NCI-H2029 treated with DMSO at 0.1 percent for 48 hours (cell line): ENCODE measurements at regions not wholly inside any gene's neighbourhood (a gene's known extent, or its start where the extent isn't known, plus 50 kb on each side); places are given as distances from the start of the nearest gene placed in this dataset.
"Not testable (repeated sequence)": the region's sequence is repeated elsewhere in the genome, so short reads cannot be mapped to it uniquely, and the experiment has no call there.

Source experiments
- DNase-seq: peaks from one replicate; lab custom pipeline; 2025; lab: John Stamatoyannopoulos, UW

- DNase-seq: not testable (repeated sequence)
Measured at GRCh38 chr18:8992500-8992899, 110.0 kb upstream of the NDUFV2 start.

- DNase-seq: no peak
Measured at GRCh38 chr18:8994603-8995002, 107.9 kb upstream of the NDUFV2 start.

GRCh38 chr18:8995096-8995495 lies 107.4 kb upstream of the NDUFV2 start:
- DNase-seq: no peak

- DNase-seq: no peak
Measured at GRCh38 chr18:8996771-8997432, 105.6 kb upstream of the NDUFV2 start.

DNA sequence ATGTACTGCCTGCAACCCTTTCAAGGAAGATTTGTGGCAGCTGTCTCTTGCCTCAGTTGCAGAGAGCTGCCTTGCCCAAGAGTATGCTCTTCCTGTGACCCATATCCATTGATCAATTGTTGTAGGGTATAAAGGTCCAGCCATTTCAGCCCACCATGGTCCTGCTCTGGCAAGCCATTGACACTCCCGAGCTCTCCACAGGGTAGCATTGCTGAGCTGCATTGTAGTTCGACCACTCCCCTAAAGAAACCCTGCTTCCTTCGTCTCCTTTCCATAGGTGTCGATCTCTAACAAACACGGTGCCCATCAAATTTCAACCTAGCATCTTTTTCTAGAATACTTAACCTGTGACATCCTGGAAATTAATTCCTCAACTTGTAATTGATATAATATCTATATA lies 104.9 kb upstream of the NDUFV2 start:
- DNase-seq: no peak

- DNase-seq: no peak
Measured at GRCh38 chr18:8998481-8999217, 103.8 kb upstream of the NDUFV2 start.

- DNase-seq: no peak
Measured at GRCh38 chr18:8999872-9000271, 102.6 kb upstream of the NDUFV2 start.

- DNase-seq: no peak
Measured at GRCh38 chr18:9000733-9001132, 101.8 kb upstream of the NDUFV2 start.

DNA sequence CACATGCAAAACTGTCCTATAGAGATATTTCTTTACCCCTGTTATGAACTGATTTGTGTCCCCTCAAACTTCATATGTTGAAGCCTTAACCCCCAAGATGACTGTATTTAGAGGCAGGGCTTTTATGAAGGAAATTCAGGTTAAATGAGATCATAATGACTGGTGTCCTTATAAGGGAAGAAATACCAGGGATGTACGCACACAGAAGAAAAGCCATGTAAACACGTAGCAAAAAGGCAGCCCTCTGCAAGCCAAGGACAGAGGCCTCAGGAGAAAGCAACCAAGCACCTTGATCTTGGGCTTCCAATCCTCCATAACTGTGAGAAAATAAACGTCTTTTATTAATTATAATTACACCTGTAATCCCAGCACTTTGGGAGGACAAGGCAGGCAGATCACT lies 101.3 kb upstream of the NDUFV2 start:
- DNase-seq: no peak

- DNase-seq: no peak
Measured at GRCh38 chr18:9003406-9004100, 98.9 kb upstream of the NDUFV2 start.

DNA sequence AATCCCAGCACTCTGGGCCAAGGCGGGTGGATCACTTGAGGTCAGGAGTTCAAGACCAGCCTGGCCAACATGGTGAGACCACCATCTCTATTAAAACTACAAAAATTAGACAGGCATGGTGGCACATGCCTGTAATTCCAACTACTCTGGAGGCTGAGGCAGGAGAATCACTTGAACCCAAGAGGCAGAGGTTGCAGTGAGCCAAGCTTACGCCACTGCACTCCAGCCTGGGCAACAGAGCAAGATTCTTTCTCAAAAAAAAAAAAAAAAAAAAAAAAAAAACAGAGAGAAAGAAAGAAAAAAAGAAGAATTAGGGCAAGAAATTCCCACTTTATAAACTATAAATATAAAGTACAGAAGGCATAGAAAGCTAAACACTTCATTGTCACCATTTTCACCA lies 98.2 kb upstream of the NDUFV2 start:
- not testable (repeated sequence) for DNase-seq

- not testable (repeated sequence) for DNase-seq
Measured at GRCh38 chr18:9007700-9008099, 94.8 kb upstream of the NDUFV2 start.

DNA sequence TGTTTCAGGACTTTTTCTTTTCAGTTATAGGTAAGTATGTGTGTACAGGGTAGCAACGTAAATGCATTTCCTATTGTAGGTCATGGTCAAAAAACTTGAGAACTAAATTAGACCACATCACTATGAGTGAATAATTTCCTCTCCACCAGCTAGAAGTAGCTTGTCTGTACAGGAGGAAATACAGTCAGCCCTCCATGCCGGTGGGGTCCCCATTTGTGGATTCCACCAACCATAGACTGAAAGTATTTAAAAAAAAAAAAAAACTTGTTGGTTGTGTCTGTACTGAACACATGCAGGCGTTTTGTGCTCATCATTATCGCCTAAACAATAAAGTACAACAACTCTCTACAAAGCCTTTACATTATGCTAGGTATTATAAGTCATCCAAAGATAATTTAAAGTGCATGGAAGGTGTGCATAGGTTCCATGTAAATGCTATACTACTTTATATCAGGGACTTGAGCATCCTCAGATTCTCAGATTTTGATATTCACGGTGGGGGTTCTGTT lies 94.2 kb upstream of the NDUFV2 start:
- no peak for DNase-seq

- no peak for DNase-seq
Measured at GRCh38 chr18:9008709-9009635, 93.5 kb upstream of the NDUFV2 start.

DNA sequence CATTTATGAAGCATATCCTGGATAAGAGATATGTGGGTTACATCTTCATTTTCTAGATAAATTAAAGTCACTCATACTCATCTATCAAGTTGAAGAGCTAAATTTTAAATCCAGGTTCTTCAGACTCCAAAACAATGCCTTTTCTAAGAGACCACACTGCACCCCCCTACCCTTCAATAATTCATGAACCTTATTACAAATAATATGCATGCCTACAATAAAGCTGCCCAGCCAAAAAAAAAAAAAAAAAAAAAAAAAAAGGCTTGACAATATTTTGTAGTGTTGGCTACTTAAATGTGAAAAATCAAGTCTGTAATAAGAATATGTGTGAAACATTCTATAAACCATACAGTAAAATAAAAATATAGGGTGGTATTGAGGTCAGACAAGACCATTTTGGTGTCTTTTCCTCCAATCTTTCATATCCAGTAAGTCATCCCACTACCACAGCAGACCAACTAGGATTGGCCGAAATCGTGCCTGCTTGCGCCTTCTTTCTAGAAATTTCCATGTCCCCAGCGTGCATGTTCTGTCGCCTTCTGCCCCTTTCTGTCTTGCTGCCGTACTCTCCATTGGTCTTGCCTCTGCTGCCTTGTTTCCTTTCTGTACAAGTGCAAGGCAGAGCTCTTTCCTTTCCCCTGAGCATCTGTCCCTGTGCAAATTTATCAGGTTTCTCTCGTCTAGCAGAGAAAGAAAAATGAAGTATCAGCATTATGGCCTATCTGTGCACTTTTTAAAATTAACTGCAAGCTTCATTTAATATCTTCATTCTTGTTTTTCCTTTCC lies 92.6 kb upstream of the NDUFV2 start:
- DNase-seq: no peak

DNA sequence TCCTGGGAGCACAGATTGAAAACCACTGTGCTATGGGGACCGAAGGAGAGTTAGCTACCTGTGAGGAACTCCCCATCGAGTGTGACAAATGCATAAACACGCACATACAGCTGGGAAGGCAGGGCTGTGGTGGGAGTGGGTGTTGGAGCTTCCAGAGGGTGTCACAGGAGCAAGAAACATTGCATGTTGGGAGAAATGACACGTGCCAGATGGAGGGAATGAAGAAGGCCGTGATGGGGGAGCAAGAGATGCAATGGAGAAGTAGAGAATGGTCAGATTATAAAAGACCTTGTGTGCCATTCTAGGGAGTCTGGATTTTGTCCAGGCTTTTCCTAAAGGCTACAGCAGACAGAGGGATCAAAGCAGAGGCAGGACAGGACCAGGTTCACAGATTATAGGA lies 91.1 kb upstream of the NDUFV2 start:
- no peak for DNase-seq

DNA sequence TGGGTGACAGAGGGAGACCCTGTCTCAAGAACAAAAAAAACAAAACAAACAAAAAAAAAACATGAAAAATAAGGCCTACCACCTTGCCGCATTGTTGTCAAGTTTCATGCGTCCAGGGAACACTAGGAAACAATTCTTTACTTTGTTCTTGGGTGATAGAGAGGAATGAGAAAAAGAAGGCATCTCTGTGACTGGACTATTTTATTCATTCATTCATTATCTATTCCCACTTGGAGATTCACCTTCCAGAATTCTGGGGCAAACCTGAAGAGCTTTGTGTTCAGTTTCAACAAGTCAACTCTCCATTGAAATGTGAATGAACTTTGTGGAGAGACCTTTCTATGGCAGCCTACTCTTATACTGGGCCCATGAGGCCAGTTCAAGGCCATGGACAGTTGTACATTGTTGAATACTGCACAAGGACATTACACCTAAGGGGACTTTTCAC lies 88.5 kb upstream of the NDUFV2 start:
- no peak for DNase-seq

DNA sequence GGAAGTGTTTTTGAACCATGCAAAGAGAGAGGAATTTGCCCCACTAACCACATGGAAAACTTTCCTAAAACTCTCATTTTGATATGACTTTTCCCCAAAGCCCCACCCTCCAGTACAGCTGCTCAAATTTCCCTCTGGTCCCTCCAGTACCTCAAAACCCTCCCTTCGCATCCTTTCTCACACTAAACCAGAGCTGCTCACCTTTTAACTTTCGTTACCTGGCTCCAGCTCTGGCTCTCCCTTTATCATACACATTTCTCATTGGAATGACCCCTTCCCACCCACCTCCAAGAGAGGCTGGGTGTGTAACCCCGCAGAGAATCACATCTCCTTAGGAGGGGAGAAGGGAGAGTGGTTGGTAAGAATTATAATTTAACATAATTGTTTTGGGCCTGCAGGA lies 86.8 kb upstream of the NDUFV2 start:
- no peak for DNase-seq

DNA sequence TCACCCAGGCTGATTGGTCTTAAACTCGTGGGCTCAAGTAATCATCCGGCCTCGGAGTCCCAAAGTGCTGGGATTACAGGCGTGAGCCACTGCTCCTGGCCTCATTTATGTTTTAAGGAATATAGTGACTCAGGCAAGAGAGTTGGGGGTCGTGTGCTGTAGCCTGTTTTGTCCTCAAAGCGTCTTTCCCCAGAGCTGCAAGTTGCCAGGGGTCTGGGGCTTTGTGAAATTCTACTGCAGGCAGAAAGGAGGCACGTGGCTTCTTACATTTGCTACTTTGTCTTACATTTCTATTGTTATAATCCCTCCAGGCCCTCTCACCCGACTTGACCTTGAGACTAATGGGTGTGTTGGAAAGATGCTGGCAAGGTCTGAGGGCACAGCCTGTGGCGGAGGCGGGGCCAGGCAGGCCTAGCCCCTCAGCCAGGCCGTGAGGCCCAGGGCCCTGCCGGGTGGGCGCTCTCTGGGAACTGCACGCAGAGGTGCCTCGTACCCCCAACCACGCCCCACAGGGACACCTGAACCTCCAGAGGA lies 85.8 kb upstream of the NDUFV2 start:
- no peak for DNase-seq

GRCh38 chr18:9017167-9017904 lies 85.2 kb upstream of the NDUFV2 start:
- DNase-seq: no peak
